ENCODE measurements at regions not wholly inside any gene's neighbourhood (a gene's known extent, or its start where the extent isn't known, plus 50 kb on each side); places are given as distances from the start of the nearest gene placed in this dataset.
A peak's percentile ranks its signal among the peaks of the same experiment; 100 is the strongest.
"Not testable (repeated sequence)": the region's sequence is repeated elsewhere in the genome, so short reads cannot be mapped to it uniquely, and the experiment has no call there.

DNA sequence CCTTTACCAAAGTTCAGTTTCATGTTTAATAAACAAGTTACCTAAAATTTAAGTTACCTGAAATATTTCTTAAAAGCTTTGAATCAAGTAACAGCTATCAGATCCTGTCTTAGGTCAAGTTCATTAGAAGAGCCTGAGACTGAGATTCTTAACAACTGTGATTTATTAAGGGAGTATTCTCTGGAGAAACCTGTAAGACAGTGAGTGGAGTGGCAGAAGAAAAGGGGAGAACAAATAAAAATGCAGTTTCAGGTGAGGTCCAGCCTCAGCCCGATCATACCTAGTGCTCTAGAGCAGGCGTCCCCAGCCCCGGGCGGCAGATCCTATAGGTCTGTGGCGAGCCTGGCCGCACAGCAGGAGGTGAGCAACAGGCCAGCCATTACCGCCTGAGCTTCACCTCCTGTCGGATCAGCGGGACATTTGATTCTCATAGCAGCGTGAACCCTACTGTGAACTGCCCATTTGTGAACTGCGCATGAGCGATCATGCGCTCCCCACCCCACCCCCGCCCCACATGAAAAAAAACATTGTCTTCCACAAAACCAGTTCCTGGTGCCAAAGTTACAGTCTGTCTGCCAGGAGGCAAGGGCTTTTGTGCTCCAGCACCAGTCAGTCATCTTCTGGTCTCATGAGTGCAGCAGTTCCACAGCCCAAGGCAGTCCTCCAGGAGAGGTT, 59.2 kb upstream of the ADGRB3 start:
- peak; percentile 56 for DNase-seq (ENCODE audit: low read depth)

DNA sequence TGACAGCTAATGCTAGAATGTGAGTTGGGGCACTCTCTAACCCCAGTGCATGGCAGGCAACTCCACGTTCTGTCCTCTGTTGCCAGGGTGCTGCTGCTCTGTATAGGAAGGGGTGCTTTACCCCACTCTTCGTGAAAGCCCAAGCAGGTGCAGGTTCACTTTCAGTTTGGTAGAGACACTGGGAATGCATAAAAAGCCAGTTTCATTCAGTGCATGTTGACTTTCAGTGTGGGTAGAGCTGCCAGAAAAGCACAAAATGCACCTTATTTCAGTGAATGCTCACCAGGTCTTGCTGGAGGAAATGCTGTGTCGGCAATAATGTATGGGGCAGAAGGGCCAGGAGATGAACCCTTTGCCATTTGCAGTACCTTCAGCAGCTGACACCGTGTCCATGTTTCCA, 62.1 kb upstream of the ADGRB3 start:
- DNase-seq (ENCODE audit: low read depth): no peak

DNA sequence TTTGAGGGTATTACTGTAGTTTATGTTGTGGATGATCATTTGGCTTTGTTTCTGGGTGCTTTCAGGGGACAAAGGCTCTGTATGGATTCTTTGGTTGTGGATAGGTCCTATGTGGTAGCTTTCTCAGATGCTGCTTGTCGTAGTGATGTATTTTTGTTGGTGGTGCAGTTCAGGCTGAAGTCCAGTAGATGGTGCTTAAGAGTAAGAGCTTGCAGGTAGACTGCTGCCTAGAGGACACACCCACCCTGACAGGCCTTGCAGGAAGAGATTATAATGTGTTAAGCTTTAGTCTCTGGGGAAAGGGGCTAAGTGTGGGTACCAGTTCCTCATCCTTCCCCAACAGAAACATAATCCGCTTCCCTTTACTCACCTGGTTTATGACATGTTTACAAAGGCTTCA, 62.6 kb upstream of the ADGRB3 start:
- DNase-seq (ENCODE audit: low read depth): peak; percentile 38

DNA sequence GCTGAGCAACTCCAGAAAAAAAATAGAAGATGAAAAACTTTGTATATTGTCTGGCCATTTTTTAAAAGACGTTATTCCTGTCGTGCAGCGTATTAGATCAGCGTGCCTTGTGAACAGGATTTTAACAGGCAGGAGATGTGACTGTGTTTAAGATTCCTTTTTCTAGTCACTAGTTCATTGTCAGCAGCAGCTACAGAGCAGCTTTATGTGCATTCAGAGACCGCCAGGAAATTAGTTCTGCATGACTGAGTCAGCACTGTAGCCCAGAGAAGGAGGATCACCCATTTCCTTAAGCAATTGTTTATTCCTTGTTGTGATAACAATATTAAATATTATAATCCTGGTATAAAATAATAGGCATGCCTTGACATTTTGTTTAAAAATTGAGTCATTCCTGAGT, 75.4 kb upstream of the ADGRB3 start:
- DNase-seq (ENCODE audit: low read depth): peak; percentile 7

DNA sequence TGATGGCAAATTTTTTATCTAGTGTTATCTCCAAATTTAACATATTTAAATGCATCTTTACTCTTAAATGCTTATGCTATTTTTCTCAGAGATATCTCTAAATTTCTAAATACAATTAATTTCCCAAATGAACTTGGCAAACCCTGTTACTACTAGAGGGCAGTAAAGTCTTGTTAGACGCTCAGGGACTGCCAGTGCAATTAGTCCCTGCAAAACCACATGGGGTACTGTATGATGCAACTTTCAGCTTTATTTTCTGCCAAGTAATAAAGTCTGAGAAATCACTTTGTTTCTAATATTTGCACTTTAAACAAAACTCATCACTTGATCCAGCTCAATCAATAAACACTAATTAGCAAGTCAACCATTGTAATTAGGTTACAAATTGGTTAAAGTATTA, 76.0 kb upstream of the ADGRB3 start:
- DNase-seq (ENCODE audit: low read depth): peak; percentile 6

DNA sequence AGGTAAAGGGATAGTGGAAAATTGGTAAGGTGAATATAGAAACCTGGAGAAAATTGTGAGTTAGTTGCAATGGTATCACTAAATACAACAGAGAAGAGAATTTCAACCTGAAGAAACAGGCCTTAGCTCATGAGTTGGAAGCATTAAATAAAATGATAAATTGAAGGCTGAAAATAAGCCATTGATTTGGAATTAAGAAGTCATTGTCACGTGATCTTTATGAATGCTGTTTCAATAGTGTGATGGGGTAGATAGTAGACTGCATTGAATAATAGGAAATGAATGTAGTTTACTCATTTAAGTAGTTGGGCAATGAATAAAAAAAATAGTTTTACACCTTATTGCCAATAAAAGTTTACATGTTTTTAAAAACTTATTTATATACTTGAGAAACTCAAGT, 88.5 kb upstream of the ADGRB3 start:
- DNase-seq (ENCODE audit: low read depth): no peak

GRCh38 chr6:68544450-68544849, 90.6 kb upstream of the ADGRB3 start:
- DNase-seq (ENCODE audit: low read depth): no peak

DNA sequence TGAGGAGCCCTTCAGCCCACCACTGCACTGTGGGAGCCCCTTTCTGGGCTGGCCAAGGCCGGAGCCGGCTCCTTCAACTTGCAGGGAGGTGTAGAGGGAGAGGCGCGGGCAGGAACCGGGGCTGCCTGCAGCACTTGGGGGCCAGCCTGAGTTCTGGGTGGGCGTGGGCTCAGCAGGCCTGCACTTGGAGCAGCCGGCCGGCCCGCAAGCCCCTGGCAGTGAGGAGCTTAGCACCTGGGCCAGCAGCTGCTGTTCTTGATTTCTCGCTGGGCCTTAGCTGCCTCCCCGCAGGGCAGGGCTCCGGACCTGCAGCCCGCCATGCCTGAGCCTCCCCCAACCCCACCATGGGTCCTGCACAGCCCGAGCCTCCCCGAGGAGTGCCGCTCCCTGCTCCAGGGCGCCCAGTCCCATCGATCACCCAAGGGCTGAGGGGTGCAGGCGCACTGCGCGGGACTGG, 101.7 kb upstream of the ADGRB3 start:
- no peak for DNase-seq (ENCODE audit: low read depth)

GRCh38 chr6:68527691-68528090, 107.4 kb upstream of the ADGRB3 start:
- DNase-seq (ENCODE audit: low read depth): no peak

DNA sequence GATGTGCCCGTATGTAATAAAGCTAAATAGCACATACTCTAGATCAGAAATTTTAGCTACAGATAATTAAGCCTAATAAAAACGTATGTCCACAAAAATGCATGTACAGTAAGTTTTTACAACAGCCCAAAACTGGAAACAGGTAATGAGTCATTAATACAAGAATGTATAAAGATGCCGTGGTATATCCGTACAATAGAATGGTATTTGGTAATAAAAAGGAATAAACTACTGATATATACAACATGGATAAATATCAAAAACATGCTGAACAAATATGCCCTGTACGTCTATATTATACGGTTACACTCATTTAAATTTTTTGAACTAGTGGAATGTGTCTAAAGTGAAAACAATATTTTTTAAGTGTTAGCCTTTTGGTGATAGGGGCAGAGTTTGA, 128.2 kb upstream of the ADGRB3 start:
- no peak for DNase-seq (ENCODE audit: low read depth)

- DNase-seq (ENCODE audit: low read depth): no peak
These were observed 132.1 kb upstream of the ADGRB3 start for GRCh38 chr6:68502946-68503345.

DNA sequence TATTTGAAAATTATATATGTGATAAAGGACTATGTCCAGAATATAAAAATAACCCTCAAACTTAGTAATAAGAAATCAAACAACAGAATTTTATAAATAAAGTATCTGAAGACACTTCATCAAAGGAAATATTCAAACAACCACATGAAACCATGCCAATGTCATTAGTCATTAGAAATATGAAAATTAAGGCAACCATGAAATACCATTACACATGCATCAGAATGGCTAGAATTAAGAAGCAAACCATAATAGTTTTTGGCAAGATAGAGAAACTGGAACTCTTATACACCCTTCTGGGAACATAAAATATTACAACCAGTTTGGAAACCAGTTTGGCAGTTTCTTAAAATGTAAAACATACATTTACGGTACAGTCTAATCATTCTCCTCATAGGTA, 137.2 kb upstream of the ADGRB3 start:
- DNase-seq (ENCODE audit: low read depth): no peak

DNA sequence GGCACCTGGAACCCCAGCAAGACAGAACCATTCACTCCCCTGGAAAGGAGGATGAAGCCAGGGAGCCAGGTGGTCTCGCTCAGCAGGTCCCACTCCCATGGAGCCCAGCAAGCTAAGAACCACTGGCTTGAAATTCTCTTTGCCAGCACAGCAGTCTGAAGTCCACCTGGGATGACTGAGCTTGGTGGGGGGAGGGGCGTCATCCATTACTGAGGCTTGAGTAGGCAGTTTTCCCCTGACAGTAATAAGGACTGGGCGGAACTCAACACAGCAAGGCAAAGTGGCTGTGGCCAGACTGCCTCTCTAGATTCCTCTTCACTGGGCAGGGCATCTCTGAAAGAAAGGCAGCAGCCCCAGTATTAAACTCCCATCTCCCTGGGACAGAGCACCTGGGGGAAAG, 140.2 kb upstream of the ADGRB3 start:
- DNase-seq (ENCODE audit: low read depth): not testable (repeated sequence)

GRCh38 chr6:68476611-68477010, 158.5 kb upstream of the ADGRB3 start:
- DNase-seq (ENCODE audit: low read depth): no peak

DNA sequence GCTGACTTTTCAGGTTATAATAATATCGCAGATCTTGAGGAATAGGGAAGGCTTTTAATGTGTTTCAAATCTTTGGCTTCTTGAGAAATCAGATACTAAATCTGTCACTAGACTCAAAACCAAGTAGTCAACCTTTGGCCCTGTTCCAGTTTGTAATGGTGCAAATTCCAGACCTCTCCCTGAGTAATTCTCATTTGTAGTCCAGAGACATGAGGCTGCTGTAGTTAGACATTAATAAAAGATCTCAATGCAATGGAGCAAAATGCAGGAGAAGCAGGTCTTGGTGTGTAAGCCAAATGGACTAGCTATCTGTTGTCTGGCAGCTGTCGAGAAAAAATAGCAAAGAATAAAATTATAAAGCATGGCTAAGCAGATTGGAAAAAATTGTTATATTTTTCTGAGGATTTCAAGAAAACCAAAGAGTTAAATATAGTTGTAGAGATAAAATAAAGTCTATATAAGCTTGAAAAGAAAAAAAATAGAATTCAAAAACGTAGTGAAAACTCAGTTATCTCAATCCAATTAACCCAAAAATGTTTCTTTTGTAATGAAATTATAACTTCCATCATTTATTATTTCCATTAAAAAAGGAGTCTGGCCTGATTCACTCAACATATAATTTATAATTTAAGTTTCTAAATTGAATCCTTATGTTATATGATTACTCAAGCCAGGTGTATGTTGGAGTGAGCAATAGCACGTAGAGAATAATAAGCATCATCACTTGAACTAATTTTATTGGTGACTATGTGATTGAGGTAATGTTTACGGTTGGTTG, 161.5 kb upstream of the ADGRB3 start:
- DNase-seq (ENCODE audit: low read depth): peak; percentile 61

DNA sequence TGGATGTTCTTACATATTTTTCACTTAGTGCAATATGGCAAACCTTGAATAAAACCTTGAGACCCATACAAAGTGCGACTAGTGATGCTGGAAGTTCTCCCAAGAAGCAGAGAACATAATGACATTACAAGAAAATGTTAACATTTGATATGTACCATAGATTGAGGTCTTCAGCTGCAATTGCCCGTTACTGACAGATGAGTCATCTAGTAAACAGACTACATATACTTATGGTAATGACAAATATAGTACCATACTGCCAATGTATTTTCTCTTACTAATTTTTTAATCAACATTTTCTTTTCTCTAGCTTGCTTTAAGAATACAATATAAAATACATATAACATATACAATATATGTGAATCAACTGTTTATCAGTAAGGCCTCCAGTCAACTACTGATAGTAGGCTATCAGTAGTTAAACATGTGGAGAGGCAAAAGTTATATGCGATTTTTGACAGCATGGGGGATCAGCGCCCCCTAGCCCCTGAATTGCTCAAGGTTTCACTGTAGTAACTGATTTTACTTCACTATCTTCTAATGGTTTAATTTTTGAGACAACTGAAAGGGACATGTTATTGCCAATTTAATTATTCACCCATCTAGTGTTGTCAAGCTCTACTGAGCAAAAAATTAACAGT, 166.7 kb upstream of the ADGRB3 start:
- no peak for DNase-seq (ENCODE audit: low read depth)

- DNase-seq (ENCODE audit: low read depth): no peak
These were observed 176.6 kb upstream of the ADGRB3 start for GRCh38 chr6:68458447-68458846.

GRCh38 chr6:68447112-68447511, 188.0 kb upstream of the ADGRB3 start:
- no peak for DNase-seq (ENCODE audit: low read depth)

DNA sequence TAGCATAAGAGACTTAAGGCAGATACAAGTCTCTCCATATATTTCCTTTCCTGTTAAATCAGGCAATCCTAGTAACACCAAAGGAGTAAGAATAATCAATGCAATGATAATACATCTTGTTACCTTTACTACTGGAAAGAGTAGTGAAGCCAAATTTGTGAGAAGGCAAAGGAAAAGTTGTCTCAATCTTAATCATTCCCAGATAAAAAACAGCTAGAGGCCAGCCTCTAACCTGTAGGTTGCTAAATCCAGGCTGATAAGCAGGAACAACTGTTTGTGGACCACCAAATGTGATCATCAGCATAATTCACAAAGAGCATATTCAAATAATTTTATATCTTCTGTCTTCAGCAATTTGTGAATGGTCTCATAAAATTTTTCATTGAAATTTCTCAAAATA, 189.2 kb upstream of the ADGRB3 start:
- no peak for DNase-seq (ENCODE audit: low read depth)

DNA sequence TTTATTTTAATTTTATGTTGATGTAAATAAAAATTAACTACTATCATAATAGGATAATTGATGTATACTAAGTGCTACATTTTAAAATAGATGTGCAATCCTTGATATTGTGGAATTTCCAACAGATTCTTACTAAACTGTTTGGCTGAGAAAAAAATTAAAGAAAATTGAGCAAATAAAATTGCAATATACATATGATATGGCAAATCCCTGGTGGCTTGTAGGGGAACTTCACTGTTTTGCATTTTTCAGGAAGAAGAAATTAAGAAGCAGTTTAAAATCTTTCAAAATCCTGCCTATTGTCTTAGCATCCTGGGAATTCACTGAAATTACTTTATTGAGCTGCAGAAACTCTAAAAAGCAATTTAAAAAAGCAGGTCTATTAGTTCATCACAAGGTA, 191.4 kb upstream of the ADGRB3 start:
- DNase-seq (ENCODE audit: low read depth): no peak

- peak; percentile 14 for DNase-seq (ENCODE audit: low read depth)
These were observed 207.5 kb upstream of the ADGRB3 start for GRCh38 chr6:68427630-68428029.

DNA sequence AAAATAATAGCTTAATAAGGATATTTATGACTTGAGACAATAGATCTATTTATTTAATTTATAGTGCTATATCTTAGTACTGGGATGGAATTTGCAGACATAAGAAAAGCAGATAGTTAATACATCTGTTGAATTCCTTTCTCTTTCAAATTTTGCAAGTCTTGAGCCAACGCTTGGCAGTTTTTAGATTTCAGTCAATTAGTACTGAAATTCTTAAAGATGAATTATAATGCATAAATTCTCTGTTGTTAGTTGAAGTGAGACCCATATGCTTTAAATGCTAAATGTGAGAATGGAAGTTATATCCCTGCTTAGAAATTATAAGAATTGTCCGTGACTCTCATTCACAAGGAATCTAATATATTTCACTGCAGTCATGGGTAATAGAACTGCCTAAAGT, 225.1 kb upstream of the ADGRB3 start:
- no peak for DNase-seq (ENCODE audit: low read depth)

- DNase-seq (ENCODE audit: low read depth): no peak
These were observed 234.7 kb upstream of the ADGRB3 start for GRCh38 chr6:68400396-68400795.

Measured in renal cortical epithelial cell (primary cell).